OCI-LY3 (cell line): ENCODE measurements at regions not wholly inside any gene's neighbourhood (a gene's known extent, or its start where the extent isn't known, plus 50 kb on each side); places are given as distances from the start of the nearest gene placed in this dataset.

ENCODE experiments used
- H2AFZ ChIP-seq: fragments of 200-600, 300-600 bp; shearing (Covaris generic); 2 replicates; pipeline ENCODE4 v1.6.0; 2014; ENCODE audit warnings: antibody characterized with exemption, low read depth, low read length
- H3K27ac ChIP-seq: fragments of 200-600, 300-600 bp; sonication (generic); 2 replicates; pipeline ENCODE4 v1.5.1; 2014; ENCODE audit warnings: mild to moderate bottlenecking, low read length, moderate library complexity, mixed read lengths
- H3K27me3 ChIP-seq: fragments of 200-600, 300-600 bp; sonication (generic); 2 replicates; pipeline ENCODE4 v1.6.1; 2014; ENCODE audit warnings: low read depth, low read length, mixed read lengths
- H3K36me3 ChIP-seq: fragments of 200-600, 300-600 bp; sonication (generic); replicated peaks from 2 replicates; pipeline ENCODE3; 2014; ENCODE audit warnings: low read depth, low read length, mixed read lengths
- H3K4me1 ChIP-seq: fragments of 300-600, 200-600 bp; sonication (generic); 2 replicates; pipeline ENCODE4 v1.6.1; 2014; ENCODE audit warnings: low read length, mixed read lengths
- H3K4me2 ChIP-seq: fragments of 200-600, 300-600 bp; sonication (generic); 2 replicates; pipeline ENCODE4 v1.6.1; 2014; ENCODE audit warnings: low read length, mixed read lengths
- H3K4me3 ChIP-seq: fragments of 300-600, 200-600 bp; sonication (generic); 2 replicates; pipeline ENCODE4 v1.5.1; 2014; ENCODE audit warnings: antibody characterized with exemption, mild to moderate bottlenecking, low read length, moderate library complexity
- H3K79me2 ChIP-seq: fragments of 300-600, 200-600 bp; shearing (Covaris generic); 2 replicates; pipeline ENCODE4 v1.6.1; 2014; ENCODE audit warnings: mild to moderate bottlenecking, low read length, mixed read lengths
- H3K9ac ChIP-seq: fragments of 300-600, 200-600 bp; shearing (Covaris generic); 2 replicates; pipeline ENCODE4 v1.6.0; 2014; ENCODE audit warnings: mild to moderate bottlenecking, low read length, moderate library complexity
- H3K9me3 ChIP-seq: fragments of 200-600, 300-600 bp; shearing (Covaris generic); 2 replicates; pipeline ENCODE4 v1.6.1; 2014; ENCODE audit warnings: low read length, mixed read lengths; ENCODE audit not compliant: insufficient read depth
- H4K20me1 ChIP-seq: fragments of 200-600, 300-600 bp; sonication (generic); 2 replicates; pipeline ENCODE4 v1.6.1; 2016; ENCODE audit warnings: low read length, mixed read lengths; ENCODE audit not compliant: insufficient read depth
- CTCF ChIP-seq: fragments of 200-600, 300-600 bp; sonication (generic); IDR thresholded peaks from 2 replicates; pipeline ENCODE4 v1.5.1; 2014; ENCODE audit warnings: antibody characterized with exemption, low read length, low read depth
- EZH2phosphoT487 ChIP-seq: fragments of 200-600 bp; shearing (Covaris generic); IDR thresholded peaks from 2 replicates; pipeline ENCODE4 v1.6.1; 2018; ENCODE audit warnings: antibody characterized with exemption, mixed run types, low read depth

- peaks cover 32% of the 10 kb centered on the region for H3K27me3 ChIP-seq
- no peak overlapping the region for H3K27ac ChIP-seq
- TF ChIP-seq EZH2phosphoT487 (no peak), CTCF (no peak)
- no peak overlapping the region for H2AFZ ChIP-seq
- no peak overlapping the region for H3K9ac ChIP-seq
- no peaks in the 10 kb centered on the region for H4K20me1 ChIP-seq
- no peak overlapping the region for H3K4me2 ChIP-seq
- no peaks in the 10 kb centered on the region for H3K4me1 ChIP-seq
- no peaks in the 10 kb centered on the region for H3K9me3 ChIP-seq
- H3K79me2 ChIP-seq, result no peaks in the 10 kb centered on the region
- no peaks in the 10 kb centered on the region for H3K36me3 ChIP-seq
- H3K4me3 ChIP-seq, result no peak overlapping the region
Measured at GRCh38 chr15:101590785-101591184, 61.4 kb downstream of the TM2D3 start.

GRCh38 chr15:101583284-101583683 is 68.9 kb downstream of the TM2D3 start:
- TF ChIP-seq CTCF, result no peak
- no peak for TF ChIP-seq EZH2phosphoT487

GRCh38 chr15:101580431-101580830 is 71.8 kb downstream of the TM2D3 start:
- Histone ChIP-seq H2AFZ (no peak overlapping the region), H4K20me1 (no peaks in the 10 kb centered on the region), H3K36me3 (no peaks in the 10 kb centered on the region), H3K9me3 (no peaks in the 10 kb centered on the region), H3K4me2 (no peak overlapping the region), H3K79me2 (no peaks in the 10 kb centered on the region), H3K4me1 (no peaks in the 10 kb centered on the region), H3K9ac (no peak overlapping the region), H3K27me3 (peaks cover 12% of the 10 kb centered on the region; the same call in 1 of the 2 replicates), H3K27ac (no peak overlapping the region), H3K4me3 (no peak overlapping the region)
- TF ChIP-seq CTCF (no peak), EZH2phosphoT487 (no peak)

More at GRCh38 chr15:101583284-101583683, 68.9 kb downstream of the TM2D3 start:
- no peak overlapping the region for H2AFZ ChIP-seq
- no peak overlapping the region for H3K27ac ChIP-seq
- H3K4me3 ChIP-seq, result no peak overlapping the region
- no peak overlapping the region for H3K9ac ChIP-seq
- no peaks in the 10 kb centered on the region for H3K9me3 ChIP-seq
- no peaks in the 10 kb centered on the region for H4K20me1 ChIP-seq
- H3K27me3 ChIP-seq, result peaks cover 19% of the 10 kb centered on the region; the same call in 1 of the 2 replicates
- H3K4me1 ChIP-seq, result no peaks in the 10 kb centered on the region
- no peaks in the 10 kb centered on the region for H3K79me2 ChIP-seq
- no peaks in the 10 kb centered on the region for H3K36me3 ChIP-seq
- H3K4me2 ChIP-seq, result no peak overlapping the region

GRCh38 chr15:101579631-101580163 is 72.5 kb downstream of the TM2D3 start:
- TF ChIP-seq EZH2phosphoT487 (no peak), CTCF (no peak)

More at GRCh38 chr15:101579631-101580163, 72.5 kb downstream of the TM2D3 start:
- H3K4me3 ChIP-seq, result no peak overlapping the region
- no peak overlapping the region for H2AFZ ChIP-seq
- no peak overlapping the region for H3K27ac ChIP-seq
- H4K20me1 ChIP-seq, result no peaks in the 10 kb centered on the region
- H3K9me3 ChIP-seq, result no peaks in the 10 kb centered on the region
- peaks cover 12% of the 10 kb centered on the region; the same call in 1 of the 2 replicates for H3K27me3 ChIP-seq
- no peaks in the 10 kb centered on the region for H3K4me1 ChIP-seq
- no peaks in the 10 kb centered on the region for H3K79me2 ChIP-seq
- H3K9ac ChIP-seq, result no peak overlapping the region
- no peaks in the 10 kb centered on the region for H3K36me3 ChIP-seq
- H3K4me2 ChIP-seq, result no peak overlapping the region
